BE2C (cell line): ENCODE measurements at regions not wholly inside any gene's neighbourhood (a gene's known extent, or its start where the extent isn't known, plus 50 kb on each side); places are given as distances from the start of the nearest gene placed in this dataset.

Source experiments
- DNase-seq: peaks from one replicate; pipeline ENCODE4 v3.0.0-alpha.2; 2020
- H3K27me3 ChIP-seq: fragments of 250-450 bp; sonication (Bioruptor Pico); 2 replicates; pipeline ENCODE4 v1.5.1; 2020; ENCODE audit warnings: mild to moderate bottlenecking
- H3K36me3 ChIP-seq: fragments of 250-450 bp; sonication (Bioruptor Pico); 2 replicates; pipeline ENCODE4 v1.5.1; 2020; ENCODE audit warnings: mild to moderate bottlenecking
- H3K4me1 ChIP-seq: fragments of 250-450 bp; sonication (Bioruptor Pico); 2 replicates; pipeline ENCODE4 v1.5.1; 2020
- H3K4me3 ChIP-seq: 2 replicates; pipeline ENCODE4 v1.5.1; 2011; ENCODE audit warnings: low read depth, low read length
- H3K9me3 ChIP-seq: fragments of 250-450 bp; sonication (Bioruptor Pico); 2 replicates; pipeline ENCODE4 v1.5.1; 2020
- TF ChIP-seq, protein P1 (sequence below): IDR thresholded peaks from 2 replicates; pipeline ENCODE4 v1.5.1; 2012; ENCODE audit warnings: mild to moderate bottlenecking, low read depth, low read length

DNA sequence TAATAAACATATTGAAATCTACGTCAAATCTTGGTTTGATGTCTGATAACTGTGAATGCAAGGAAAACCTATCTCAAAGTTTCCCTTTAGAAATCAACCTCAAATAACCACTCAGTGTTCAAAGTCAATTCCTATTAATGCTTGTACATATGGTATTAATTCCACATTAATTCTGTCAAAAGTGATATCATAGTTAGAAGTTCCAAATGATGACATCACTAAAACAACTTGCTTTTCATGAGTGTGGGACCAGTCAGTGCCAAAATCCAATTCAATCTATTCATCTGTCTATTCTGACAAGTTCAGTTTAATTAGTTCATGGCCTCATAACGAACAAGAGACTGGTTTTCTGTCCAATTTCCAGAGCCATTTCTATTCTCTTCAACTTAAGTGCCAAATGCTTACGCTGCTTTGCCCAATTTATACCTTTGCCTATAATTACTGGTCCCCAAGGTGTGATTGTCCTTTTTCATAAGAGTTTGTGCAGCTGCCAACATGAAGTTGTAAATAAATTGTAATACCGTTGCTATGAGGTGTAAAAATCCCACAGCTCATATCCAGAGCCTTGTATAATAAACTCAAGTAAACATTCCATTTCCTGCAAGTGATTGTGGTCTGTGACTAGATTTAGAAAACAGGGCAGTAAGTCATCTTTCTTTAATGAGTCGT is 476.2 kb downstream of the RAB28 start:
- Histone ChIP-seq H3K36me3 (no peaks in the 10 kb centered on the region), H3K9me3 (no peaks in the 10 kb centered on the region; the same call in 1 of the 2 replicates), H3K27me3 (no peaks in the 10 kb centered on the region), H3K4me3 (no peak overlapping the region), H3K4me1 (no peaks in the 10 kb centered on the region)
- TF ChIP-seq, protein P1, sequence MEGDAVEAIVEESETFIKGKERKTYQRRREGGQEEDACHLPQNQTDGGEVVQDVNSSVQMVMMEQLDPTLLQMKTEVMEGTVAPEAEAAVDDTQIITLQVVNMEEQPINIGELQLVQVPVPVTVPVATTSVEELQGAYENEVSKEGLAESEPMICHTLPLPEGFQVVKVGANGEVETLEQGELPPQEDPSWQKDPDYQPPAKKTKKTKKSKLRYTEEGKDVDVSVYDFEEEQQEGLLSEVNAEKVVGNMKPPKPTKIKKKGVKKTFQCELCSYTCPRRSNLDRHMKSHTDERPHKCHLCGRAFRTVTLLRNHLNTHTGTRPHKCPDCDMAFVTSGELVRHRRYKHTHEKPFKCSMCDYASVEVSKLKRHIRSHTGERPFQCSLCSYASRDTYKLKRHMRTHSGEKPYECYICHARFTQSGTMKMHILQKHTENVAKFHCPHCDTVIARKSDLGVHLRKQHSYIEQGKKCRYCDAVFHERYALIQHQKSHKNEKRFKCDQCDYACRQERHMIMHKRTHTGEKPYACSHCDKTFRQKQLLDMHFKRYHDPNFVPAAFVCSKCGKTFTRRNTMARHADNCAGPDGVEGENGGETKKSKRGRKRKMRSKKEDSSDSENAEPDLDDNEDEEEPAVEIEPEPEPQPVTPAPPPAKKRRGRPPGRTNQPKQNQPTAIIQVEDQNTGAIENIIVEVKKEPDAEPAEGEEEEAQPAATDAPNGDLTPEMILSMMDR = no peak
- no peak for DNase-seq

DNA sequence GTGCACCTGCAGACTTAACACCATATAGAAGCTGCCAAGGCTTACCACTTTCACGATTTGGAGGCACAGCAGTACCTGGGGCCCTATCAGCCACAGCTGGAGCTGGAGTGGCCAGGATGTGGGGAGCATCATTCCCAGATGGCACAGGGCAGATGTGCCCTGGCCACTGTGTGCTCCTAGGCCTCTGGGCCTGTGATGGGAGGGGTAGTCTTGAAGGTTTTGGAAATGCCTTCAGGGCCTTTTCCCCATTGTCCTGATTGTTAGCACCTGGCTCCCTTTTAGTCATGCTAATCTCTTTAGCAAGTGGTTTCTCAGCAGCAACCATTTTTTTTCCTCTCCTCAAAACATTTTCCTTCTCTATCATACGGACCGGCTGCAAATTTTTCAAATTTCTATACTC is 490.2 kb downstream of the RAB28 start:
- Histone ChIP-seq H3K9me3 (no peaks in the 10 kb centered on the region), H3K4me1 (no peaks in the 10 kb centered on the region), H3K4me3 (no peak overlapping the region), H3K36me3 (no peaks in the 10 kb centered on the region), H3K27me3 (no peaks in the 10 kb centered on the region)
- no peak for DNase-seq
- TF ChIP-seq, protein P1 = no peak

DNA sequence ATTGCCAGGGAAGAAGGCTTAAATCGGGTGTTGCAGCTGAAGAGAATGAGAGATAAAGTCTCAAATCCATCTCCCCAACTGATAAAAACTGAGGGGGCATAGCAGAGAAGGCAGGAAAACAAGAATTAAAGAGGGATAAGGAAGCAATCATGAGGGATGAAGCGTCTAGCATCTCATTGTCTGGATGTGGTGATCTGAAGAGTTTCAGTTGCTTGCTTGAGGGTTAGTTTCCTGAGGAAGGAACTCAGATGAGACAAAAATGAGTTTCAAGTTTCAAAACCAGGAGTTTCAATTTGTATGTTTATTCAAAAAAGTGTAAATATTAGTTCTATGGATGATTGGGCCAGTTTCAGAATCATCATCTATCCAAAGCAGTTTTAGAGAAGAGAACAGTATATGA is 496.9 kb downstream of the RAB28 start:
- DNase-seq = no peak
- Histone ChIP-seq H3K27me3 (no peaks in the 10 kb centered on the region), H3K36me3 (no peaks in the 10 kb centered on the region), H3K4me3 (no peak overlapping the region), H3K9me3 (no peaks in the 10 kb centered on the region), H3K4me1 (no peaks in the 10 kb centered on the region)
- TF ChIP-seq, protein P1 = no peak

DNA sequence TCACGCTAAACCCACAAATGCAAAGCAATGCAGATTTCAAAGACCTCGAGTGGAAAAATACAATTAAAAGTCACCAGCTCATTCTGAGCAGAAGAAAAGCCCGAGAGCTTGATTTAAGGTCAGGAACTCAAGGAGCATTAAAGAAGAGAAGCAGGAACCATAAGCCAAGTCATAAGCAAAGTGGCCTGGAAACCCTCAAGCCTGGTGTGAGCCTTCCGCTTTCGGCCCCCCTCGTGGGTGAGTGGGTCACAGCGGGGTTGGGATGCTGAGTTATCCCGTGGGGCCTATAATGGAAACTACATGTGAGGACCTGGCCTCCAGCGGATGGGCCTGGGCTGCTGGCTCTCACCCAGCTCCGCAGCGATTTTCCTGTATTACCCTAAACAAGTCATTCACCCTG is 504.3 kb downstream of the RAB28 start:
- TF ChIP-seq, protein P1 = no peak
- Histone ChIP-seq H3K27me3 (no peaks in the 10 kb centered on the region), H3K4me1 (no peaks in the 10 kb centered on the region)

DNA sequence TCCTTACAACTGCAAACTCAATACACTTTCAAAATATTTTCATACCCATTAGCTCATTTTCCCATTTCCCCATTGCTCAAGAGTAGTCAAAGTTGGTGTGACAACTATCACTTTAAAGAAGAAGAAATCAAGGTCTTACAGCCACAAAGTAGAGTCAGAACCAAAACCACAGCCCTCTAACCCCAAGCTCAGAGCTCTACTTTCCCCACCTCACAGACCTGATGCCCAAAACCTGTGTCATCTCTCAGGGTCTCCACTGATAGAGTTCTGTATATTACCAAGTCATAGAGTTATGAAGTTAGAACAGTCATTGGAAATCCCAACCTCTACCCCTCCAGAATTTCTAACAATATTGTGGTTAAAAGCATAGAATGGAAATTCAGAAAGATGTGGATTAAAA is 505.8 kb downstream of the RAB28 start:
- Histone ChIP-seq H3K4me3 (no peak overlapping the region), H3K36me3 (no peaks in the 10 kb centered on the region), H3K9me3 (no peaks in the 10 kb centered on the region), H3K27me3 (no peaks in the 10 kb centered on the region), H3K4me1 (no peaks in the 10 kb centered on the region)
- TF ChIP-seq, protein P1 = no peak
- no peak for DNase-seq

More for the DNA sequence above, 504.3 kb downstream of the RAB28 start:
- Histone ChIP-seq H3K36me3 (no peaks in the 10 kb centered on the region), H3K4me3 (no peak overlapping the region), H3K9me3 (no peaks in the 10 kb centered on the region)
- DNase-seq = no peak

DNA sequence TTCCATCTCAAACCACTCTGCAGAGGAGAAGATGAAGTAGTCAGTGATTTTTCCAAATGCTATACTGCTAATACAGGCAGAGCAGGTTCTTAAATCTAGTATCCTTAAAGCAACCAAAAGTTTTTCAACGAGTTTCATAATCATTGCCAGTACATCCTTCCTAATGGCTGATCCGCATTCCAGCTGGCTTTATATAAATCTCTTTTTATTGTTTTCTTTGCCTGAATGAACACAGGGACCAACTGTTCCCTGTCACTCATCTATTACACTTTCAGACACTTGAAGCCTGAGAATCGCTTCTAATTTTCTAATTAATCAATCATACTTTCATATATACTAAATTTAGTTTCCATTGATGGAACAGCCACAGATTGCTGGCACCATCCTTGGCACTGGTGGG is 508.6 kb downstream of the RAB28 start:
- no peaks in the 10 kb centered on the region for H3K36me3 ChIP-seq
- H3K4me1 ChIP-seq = no peaks in the 10 kb centered on the region
- TF ChIP-seq, protein P1 = no peak
- no peak overlapping the region for H3K4me3 ChIP-seq
- no peaks in the 10 kb centered on the region for H3K27me3 ChIP-seq
- H3K9me3 ChIP-seq = no peaks in the 10 kb centered on the region
- DNase-seq = no peak
